H1 (cell line): ENCODE measurements at regions not wholly inside any gene's neighbourhood (a gene's known extent, or its start where the extent isn't known, plus 50 kb on each side); places are given as distances from the start of the nearest gene placed in this dataset.
A peak's percentile ranks its signal among the peaks of the same experiment; 100 is the strongest.

ENCODE experiments used
- CTCF ChIA-PET: fragments of 300-600 bp; sonication (Branson Sonifier 250); formaldehyde crosslinking; loops from one replicate; lab custom pipeline; 2021; ENCODE audit not compliant: partially characterized antibody; lab: Charles Lee
- POLR2A ChIA-PET: fragments of 300-600 bp; sonication (Branson Sonifier 250); formaldehyde crosslinking; loops from one replicate; lab custom pipeline; 2021; ENCODE audit warnings: inconsistent platforms; ENCODE audit not compliant: partially characterized antibody; lab: Charles Lee
- DNase-seq, 2 experiments: peaks; one replicate each; pipeline versions ENCODE4 v3.0.0 to v3.0.0-alpha.2; 2010 to 2022; ENCODE audit warnings: low spot score in 2 of 2, low read depth in 1 of 2, mixed read lengths in 1 of 2
- FAIRE-seq: peaks from 2 replicates; lab custom pipeline; 2011; peaks lifted over from hg19 to GRCh38; lab: Jason Lieb, UNC
- H2AFZ ChIP-seq: 2 replicates; pipeline ENCODE4 v1.8.1; 2012; ENCODE audit warnings: low read length, inconsistent platforms
- H2AK5ac ChIP-seq: 2 replicates; pipeline ENCODE4 v1.6.1; 2013; ENCODE audit warnings: low read depth, low read length
- H2BK120ac ChIP-seq: replicated peaks from 2 replicates; pipeline ENCODE3; 2013; ENCODE audit warnings: low read depth, low read length, inconsistent platforms
- H2BK12ac ChIP-seq: 2 replicates; pipeline ENCODE4 v1.6.1; 2013; ENCODE audit warnings: low read depth, low read length
- H2BK15ac ChIP-seq: 2 replicates; pipeline ENCODE4 v1.6.1; 2013; ENCODE audit warnings: low read length
- H2BK20ac ChIP-seq: 2 replicates; pipeline ENCODE4 v1.6.1; 2013; ENCODE audit warnings: low read length
- H2BK5ac ChIP-seq: 2 replicates; pipeline ENCODE4 v1.6.1; 2013; ENCODE audit warnings: low read depth, low read length
- H3K14ac ChIP-seq: 2 replicates; pipeline ENCODE4 v1.6.1; 2013; ENCODE audit warnings: inconsistent platforms; ENCODE audit not compliant: insufficient read length
- H3K18ac ChIP-seq: 2 replicates; pipeline ENCODE4 v1.6.1; 2013; ENCODE audit warnings: low read length; ENCODE audit errors: extremely low read depth
- H3K23ac ChIP-seq: 2 replicates; pipeline ENCODE4 v1.6.1; 2013; ENCODE audit warnings: inconsistent platforms; ENCODE audit not compliant: insufficient read length
- H3K23me2 ChIP-seq: 2 replicates; pipeline ENCODE4 v1.6.1; 2013; ENCODE audit warnings: low read depth, low read length
- H3K27ac ChIP-seq: 2 replicates; pipeline ENCODE4 v1.6.1; 2011; ENCODE audit warnings: low read depth, low read length, inconsistent platforms
- H3K27me3 ChIP-seq, 4 experiments: replicated peaks in 1 of 4; 1 replicate in 1 of 4; 2 replicates in 3 of 4; pipeline versions ENCODE4 v1.6.1 to v1.8.1; 2011 to 2013; ENCODE audit warnings: low read length in 3 of 4, mild to moderate bottlenecking in 3 of 4, inconsistent platforms in 2 of 4, mixed read lengths in 2 of 4, moderate library complexity in 1 of 4; ENCODE audit not compliant: control insufficient read depth in 3 of 4, insufficient read depth in 3 of 4; ENCODE audit errors: extremely low read depth in 1 of 4
- H3K36me3 ChIP-seq, 4 experiments: 2 replicates each; pipeline versions ENCODE4 v1.6.1 to v1.8.1; 2011 to 2013; ENCODE audit warnings: mild to moderate bottlenecking in 4 of 4, low read length in 3 of 4, moderate library complexity in 2 of 4, control low read depth in 1 of 4, inconsistent platforms in 1 of 4; ENCODE audit not compliant: insufficient read depth in 4 of 4, control insufficient read depth in 2 of 4
- H3K4ac ChIP-seq: replicated peaks from 2 replicates; pipeline ENCODE3; 2013; ENCODE audit warnings: low read length, low read depth, mixed read lengths, inconsistent platforms; ENCODE audit not compliant: insufficient read length
- H3K4me1 ChIP-seq, 4 experiments: replicated peaks in 1 of 4; 1 replicate in 1 of 4; 2 replicates in 3 of 4; pipeline versions ENCODE4 v1.6.1 to v1.8.1; 2011 to 2013; ENCODE audit warnings: low read length in 3 of 4, inconsistent platforms in 2 of 4, mixed read lengths in 1 of 4; ENCODE audit not compliant: insufficient read depth in 4 of 4, control insufficient read depth in 3 of 4
- H3K4me2 ChIP-seq, 2 experiments: 2 replicates each; pipeline versions ENCODE4 v1.6.1 to v1.8.1; 2011 to 2013; ENCODE audit warnings: low read depth in 2 of 2, low read length in 2 of 2, control low read depth in 1 of 2, inconsistent platforms in 1 of 2, mild to moderate bottlenecking in 1 of 2; ENCODE audit not compliant: insufficient read depth in 1 of 2
- H3K4me3 ChIP-seq, 4 experiments: fragments of 200-600, 300-600 bp in 1 of 4; sonication (generic), shearing (Covaris generic), sonication (Bioruptor Twin) in 1 of 4; 2 replicates each; pipeline versions ENCODE4 v1.5.1 to v1.8.1; 2011 to 2016; ENCODE audit warnings: low read length in 4 of 4, low read depth in 3 of 4, control low read depth in 2 of 4, inconsistent platforms in 2 of 4, mild to moderate bottlenecking in 2 of 4, mixed read lengths in 1 of 4, moderate library complexity in 1 of 4; ENCODE audit not compliant: insufficient read depth in 2 of 4; ENCODE audit errors: extremely low read depth in 1 of 4
- H3K56ac ChIP-seq: replicated peaks from 2 replicates; pipeline ENCODE3; 2013; ENCODE audit warnings: low read depth, mild to moderate bottlenecking, mixed read lengths, low read length, inconsistent platforms; ENCODE audit not compliant: insufficient read length
- H3K79me1 ChIP-seq: 2 replicates; pipeline ENCODE4 v1.6.1; 2013; ENCODE audit warnings: low read depth, low read length, control low read depth
- H3K79me2 ChIP-seq, 2 experiments: 2 replicates each; pipeline versions ENCODE4 v1.6.1 to v1.8.1; 2012 to 2013; ENCODE audit warnings: low read length in 2 of 2, mild to moderate bottlenecking in 2 of 2, inconsistent platforms in 1 of 2; ENCODE audit not compliant: insufficient read depth in 2 of 2, control insufficient read depth in 1 of 2
- H3K9ac ChIP-seq, 4 experiments: replicated peaks in 1 of 4; 1 replicate in 1 of 4; 2 replicates in 3 of 4; pipeline versions ENCODE4 v1.6.1 to v1.8.1; 2011 to 2013; ENCODE audit warnings: low read depth in 3 of 4, low read length in 3 of 4, control low read depth in 2 of 4, mild to moderate bottlenecking in 2 of 4, moderate library complexity in 2 of 4, inconsistent platforms in 1 of 4; ENCODE audit errors: extremely low read depth in 1 of 4
- H3K9me3 ChIP-seq, 2 experiments: 2 replicates each; pipeline versions ENCODE4 v1.6.1 to v1.8.1; 2012 to 2013; ENCODE audit warnings: mild to moderate bottlenecking in 2 of 2, moderate library complexity in 2 of 2, control low read depth in 1 of 2, inconsistent platforms in 1 of 2, low read depth in 1 of 2, low read length in 1 of 2, mixed read lengths in 1 of 2; ENCODE audit not compliant: insufficient read depth in 2 of 2
- H4K20me1 ChIP-seq, 2 experiments: replicated peaks in 1 of 2; 2 replicates each; pipeline versions ENCODE3 to v1.8.1; 2011 to 2013; ENCODE audit warnings: inconsistent platforms in 2 of 2, low read length in 2 of 2, mild to moderate bottlenecking in 1 of 2; ENCODE audit not compliant: insufficient read depth in 2 of 2, control insufficient read depth in 1 of 2
- H4K5ac ChIP-seq: 2 replicates; pipeline ENCODE4 v1.6.1; 2013; ENCODE audit warnings: low read length, low read depth, mixed read lengths, inconsistent platforms; ENCODE audit not compliant: insufficient read length
- H4K8ac ChIP-seq: 2 replicates; pipeline ENCODE4 v1.8.0; 2013; ENCODE audit warnings: mild to moderate bottlenecking, moderate library complexity, low read length, inconsistent platforms; ENCODE audit not compliant: insufficient read depth; ENCODE audit errors: extremely low read depth
- H4K91ac ChIP-seq: replicated peaks from 2 replicates; pipeline ENCODE3; 2013; ENCODE audit warnings: low read length, mixed read lengths, inconsistent platforms; ENCODE audit not compliant: insufficient read length
- CTCF ChIP-seq, 3 experiments: IDR thresholded peaks; 1 replicate in 2 of 3; 2 replicates in 1 of 3; pipeline versions ENCODE4 v1.5.1 to v1.6.1; 2011; ENCODE audit warnings: low read length in 3 of 3, mild to moderate bottlenecking in 3 of 3, inconsistent platforms in 2 of 3, low read depth in 1 of 3, moderate library complexity in 1 of 3; ENCODE audit not compliant: insufficient read depth in 1 of 3; ENCODE audit errors: control extremely low read depth in 1 of 3
- JUN ChIP-seq: IDR thresholded peaks from 2 replicates; pipeline ENCODE4 v1.6.1; 2011; ENCODE audit warnings: low read depth, mild to moderate bottlenecking, improper control_type of control experiment, low read length
- NRF1 ChIP-seq: IDR thresholded peaks from 2 replicates; pipeline ENCODE4 v1.6.1; 2011; ENCODE audit warnings: mild to moderate bottlenecking, low read depth, low read length, improper control_type of control experiment
- RAD21 ChIP-seq, 2 experiments: IDR thresholded peaks in 1 of 2; conservative IDR thresholded peaks in 1 of 2; 2 replicates each; pipeline ENCODE4 v1.6.1; 2011; ENCODE audit warnings: low read depth in 2 of 2, low read length in 2 of 2, improper control_type of control experiment in 1 of 2, inconsistent platforms in 1 of 2, mild to moderate bottlenecking in 1 of 2, moderate library complexity in 1 of 2
- YY1 ChIP-seq: IDR thresholded peaks from 2 replicates; pipeline ENCODE4 v1.6.1; 2011; ENCODE audit warnings: low read depth, mild to moderate bottlenecking, low read length
- WGBS, 2 experiments: shearing (Covaris generic) in 1 of 2; methylation state at CpG; one replicate each; pipeline versions ENCODE4 v1.1.6 to v1.1.7; 2013 to 2015; ENCODE audit warnings: low lambda C conversion rate in 2 of 2, mixed read lengths in 2 of 2, inconsistent platforms in 1 of 2, low coverage in 1 of 2, missing lambda C conversion rate in 1 of 2; ENCODE audit not compliant: insufficient replicate concordance in 2 of 2, insufficient coverage in 1 of 2, insufficient read length in 1 of 2; ENCODE audit errors: extremely low coverage in 1 of 2, missing lambda C conversion rate in 1 of 2; 5-methylcytosine and 5-hydroxymethylcytosine counted together

GRCh38 chr1:25148673-25149300, 83.5 kb downstream of the SYF2 start:
- peak overlapping the region; percentile 90; the same call in 1 of the 2 replicates for H2AFZ ChIP-seq

More at GRCh38 chr1:25148673-25149300, 83.5 kb downstream of the SYF2 start:
- CTCF ChIA-PET: interaction anchor here (0.5 to 3.1 kb wide), 32 partner anchors 10 to 546 kb away, joined by 3 to 27 read pairs (median 4); no protein-coding TSS in a partner anchor
- Histone ChIP-seq H3K56ac (no peak overlapping the region), H3K9ac (no peak overlapping the region), H2BK15ac (no peak overlapping the region), H3K4me3 (no peak overlapping the region), H2BK12ac (no peak overlapping the region), H2AK5ac (no peak overlapping the region), H3K4me2 (no peak overlapping the region), H4K20me1 (no peaks in the 10 kb centered on the region), H3K9me3 (no peaks in the 10 kb centered on the region), H3K27ac (no peak overlapping the region), H3K18ac (no peak overlapping the region), H3K23ac (no peak overlapping the region), H3K4ac (no peak overlapping the region), H3K36me3 (no peaks in the 10 kb centered on the region), H3K23me2 (no peaks in the 10 kb centered on the region), H2BK5ac (no peak overlapping the region), H2BK120ac (no peak overlapping the region), H3K79me1 (no peaks in the 10 kb centered on the region), H3K14ac (no peak overlapping the region), H4K91ac (no peak overlapping the region), H3K79me2 (no peaks in the 10 kb centered on the region), H4K5ac (no peak overlapping the region), H4K8ac (no peak overlapping the region), H2BK20ac (no peak overlapping the region), H3K4me1 (peaks cover 0 to 3% (median 0%) of the 10 kb centered on the region in 4 experiments; a peak in 1 of 7 replicates), H3K27me3 (no peaks in the 10 kb centered on the region; a peak in 1 of 7 replicates)
- peak in 2 of 3 experiments; percentile 63 to 74; a peak in 3 of 4 replicates for TF ChIP-seq CTCF (IDR thresholded peaks at IDR 0.05; ENCODE audit: control extremely low read depth in 1 of 3, insufficient read depth in 1 of 3, low read depth in 1 of 3, low read length in 3 of 3)
- TF ChIP-seq JUN: no peak
- 0 out of 2 replicates have a peak, but pooled peaks have one; percentile 13 for TF ChIP-seq YY1
- TF ChIP-seq RAD21 (IDR thresholded peaks at IDR 0.05 in 1 of 2, conservative IDR thresholded peaks at IDR 0.05 in 1 of 2; ENCODE audit: low read depth in 2 of 2, low read length in 2 of 2): peak; percentile 37 to 66
- no peak for TF ChIP-seq NRF1
- POLR2A ChIA-PET: no interaction called here
- FAIRE-seq (peak; percentile 76), DNase-seq (peak in 1 of 2 experiments; percentile 49)
- WGBS, 2 experiments: 67% methylated on average over 2 of the region's 2 CpGs; no CpG with 5 or more reads in 1 of the 2 experiments
